PC-3 (cell line): ENCODE measurements at regions not wholly inside any gene's neighbourhood (a gene's known extent, or its start where the extent isn't known, plus 50 kb on each side); places are given as distances from the start of the nearest gene placed in this dataset.

ENCODE experiments used
- ATAC-seq: fragments of 200-7000 bp; cut with Tn5 transposase; 2 replicates; pipeline ENCODE4 v1.9.1; 2020; ENCODE audit warnings: mild to moderate bottlenecking, moderate library complexity
- BruUV-seq: library from RNA; stranded (reverse); fragments of 400-500 nt; replicated peaks from 2 replicates; lab custom pipeline; 2021; lab: Mats Ljungman, UMichigan
- CTCF ChIA-PET: fragments of 300-600 bp; sonication (Branson Sonifier 250); formaldehyde crosslinking; loops from one replicate; lab custom pipeline; 2022; ENCODE audit warnings: antibody characterized with exemption; lab: Charles Lee
- POLR2A ChIA-PET: fragments of 300-600 bp; sonication (Branson Sonifier 250); formaldehyde crosslinking; loops from one replicate; lab custom pipeline; 2022; ENCODE audit warnings: antibody characterized with exemption; ENCODE audit not compliant: unreplicated experiment; lab: Charles Lee
- DNase-seq: peaks from one replicate; pipeline ENCODE4 v3.0.0-alpha.2; 2015
- H2AFZ ChIP-seq: fragments of 300-600 bp; sonication (generic); 2 replicates; pipeline ENCODE4 v1.6.0; 2016; ENCODE audit warnings: antibody characterized with exemption, low read length
- H3F3A ChIP-seq: fragments of 300-600 bp; sonication (generic); one replicate; pipeline ENCODE4 v1.6.0; 2017; ENCODE audit warnings: antibody characterized with exemption, low read length, control low read depth, mild to moderate bottlenecking; ENCODE audit not compliant: unreplicated experiment
- H3K27ac ChIP-seq: fragments of 300-600 bp; sonication (generic); 2 replicates; pipeline ENCODE4 v1.5.1; 2016; ENCODE audit warnings: mild to moderate bottlenecking, low read length
- H3K27me3 ChIP-seq: fragments of 300-600 bp; sonication (generic); 2 replicates; pipeline ENCODE4 v1.6.1; 2016; ENCODE audit warnings: low read length, mixed read lengths
- H3K36me3 ChIP-seq: fragments of 300-600 bp; sonication (generic); 2 replicates; pipeline ENCODE4 v1.6.1; 2016; ENCODE audit warnings: low read depth, mixed run types, low read length, mixed read lengths
- H3K4me1 ChIP-seq: fragments of 300-600 bp; sonication (generic); 2 replicates; pipeline ENCODE4 v1.5.1; 2016; ENCODE audit warnings: low read length; ENCODE audit not compliant: insufficient read depth
- H3K4me2 ChIP-seq: fragments of 300-600 bp; sonication (generic); 2 replicates; pipeline ENCODE4 v1.6.0; 2016; ENCODE audit warnings: low read length
- H3K4me3 ChIP-seq: fragments of 300-600 bp; sonication (generic); 2 replicates; pipeline ENCODE4 v1.5.1; 2016; ENCODE audit warnings: mild to moderate bottlenecking, low read length, mixed read lengths
- H3K79me2 ChIP-seq: fragments of 300-600 bp; sonication (generic); 2 replicates; pipeline ENCODE4 v1.6.1; 2017; ENCODE audit warnings: low read length, mixed read lengths
- H3K9ac ChIP-seq: fragments of 300-600 bp; sonication (generic); 2 replicates; pipeline ENCODE4 v1.6.0; 2016; ENCODE audit warnings: mild to moderate bottlenecking, low read length
- H3K9me2 ChIP-seq: fragments of 300-600 bp; sonication (generic); replicated peaks from 2 replicates; pipeline ENCODE4 v1.6.1; 2016; ENCODE audit warnings: mixed run types, low read length, mixed read lengths
- H3K9me3 ChIP-seq: fragments of 300-600 bp; sonication (generic); 2 replicates; pipeline ENCODE4 v1.6.1; 2016; ENCODE audit warnings: low read length, mixed read lengths
- H4K20me1 ChIP-seq: fragments of 300-600 bp; sonication (generic); 2 replicates; pipeline ENCODE4 v1.6.1; 2016; ENCODE audit warnings: low read length, mixed read lengths
- EZH2 ChIP-seq: fragments of 300-600 bp; sonication (generic); IDR thresholded peaks from one replicate; pipeline ENCODE4 v1.6.1; 2017; ENCODE audit warnings: antibody characterized with exemption, mild to moderate bottlenecking, low read length; ENCODE audit not compliant: unreplicated experiment
- EZH2phosphoT487 ChIP-seq: fragments of 300-600 bp; sonication (generic); IDR thresholded peaks from 2 replicates; pipeline ENCODE4 v1.6.1; 2018; ENCODE audit warnings: mild to moderate bottlenecking, antibody characterized with exemption, low read length, borderline replicate concordance
- intact Hi-C: fragments of 100-400 bp; cut with micrococcal nuclease; formaldehyde crosslinking; loops from 2 replicates; pipeline ENCODE4 v1.9.0; 2023
- TF ChIP-seq, protein P1 (sequence below): fragments of 300-600 bp; sonication (generic); conservative IDR thresholded peaks from 2 replicates; pipeline ENCODE4 v1.5.1; 2017; ENCODE audit warnings: antibody characterized with exemption, low read depth, mild to moderate bottlenecking, low read length

DNA sequence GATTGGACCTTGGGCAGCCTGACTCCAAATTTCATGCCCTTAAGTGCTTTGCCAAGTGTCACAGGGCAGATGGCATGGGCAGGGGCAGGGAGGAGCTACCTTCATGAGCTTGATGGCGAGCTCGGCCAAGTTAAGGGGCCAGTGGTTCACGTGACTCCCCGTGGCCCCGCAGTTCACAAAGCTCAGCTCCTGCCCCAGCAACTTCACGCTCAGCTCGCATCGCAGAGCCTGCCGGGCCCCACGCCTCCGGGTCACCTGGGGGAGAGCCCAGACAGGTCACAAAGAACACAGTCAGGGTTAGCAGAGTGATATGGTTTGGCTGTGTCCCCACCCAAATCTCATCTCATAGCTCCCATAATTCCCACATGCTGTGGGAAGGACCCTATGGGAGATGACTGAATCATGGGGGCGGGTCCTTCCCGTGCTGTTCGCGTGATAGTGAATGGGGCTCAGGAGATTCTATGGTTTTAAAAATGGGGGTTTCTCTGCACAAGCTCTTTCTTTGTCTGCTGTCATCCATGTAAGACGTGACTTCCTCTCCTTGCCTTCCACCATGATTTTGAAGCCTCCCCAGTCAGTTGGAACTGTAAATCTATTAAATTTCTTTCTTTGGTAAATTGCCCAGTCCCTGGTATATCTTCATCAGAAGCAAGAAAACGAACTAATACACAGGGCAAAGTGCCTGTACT lies 108.1 kb downstream of the LITAF start:
- TF ChIP-seq EZH2 (no peak), EZH2phosphoT487 (no peak)
- TF ChIP-seq, protein P1, sequence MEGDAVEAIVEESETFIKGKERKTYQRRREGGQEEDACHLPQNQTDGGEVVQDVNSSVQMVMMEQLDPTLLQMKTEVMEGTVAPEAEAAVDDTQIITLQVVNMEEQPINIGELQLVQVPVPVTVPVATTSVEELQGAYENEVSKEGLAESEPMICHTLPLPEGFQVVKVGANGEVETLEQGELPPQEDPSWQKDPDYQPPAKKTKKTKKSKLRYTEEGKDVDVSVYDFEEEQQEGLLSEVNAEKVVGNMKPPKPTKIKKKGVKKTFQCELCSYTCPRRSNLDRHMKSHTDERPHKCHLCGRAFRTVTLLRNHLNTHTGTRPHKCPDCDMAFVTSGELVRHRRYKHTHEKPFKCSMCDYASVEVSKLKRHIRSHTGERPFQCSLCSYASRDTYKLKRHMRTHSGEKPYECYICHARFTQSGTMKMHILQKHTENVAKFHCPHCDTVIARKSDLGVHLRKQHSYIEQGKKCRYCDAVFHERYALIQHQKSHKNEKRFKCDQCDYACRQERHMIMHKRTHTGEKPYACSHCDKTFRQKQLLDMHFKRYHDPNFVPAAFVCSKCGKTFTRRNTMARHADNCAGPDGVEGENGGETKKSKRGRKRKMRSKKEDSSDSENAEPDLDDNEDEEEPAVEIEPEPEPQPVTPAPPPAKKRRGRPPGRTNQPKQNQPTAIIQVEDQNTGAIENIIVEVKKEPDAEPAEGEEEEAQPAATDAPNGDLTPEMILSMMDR, result no peak
- BruUV-seq, result no TSS peak
- Histone ChIP-seq H3K27ac (no peak overlapping the region), H2AFZ (no peak overlapping the region), H4K20me1 (no peaks in the 10 kb centered on the region), H3K9me3 (no peaks in the 10 kb centered on the region), H3K27me3 (no peaks in the 10 kb centered on the region), H3K36me3 (no peaks in the 10 kb centered on the region), H3F3A (no peaks in the 10 kb centered on the region), H3K79me2 (no peaks in the 10 kb centered on the region), H3K9ac (no peak overlapping the region), H3K4me3 (no peak overlapping the region), H3K4me2 (no peak overlapping the region), H3K9me2 (no peaks in the 10 kb centered on the region), H3K4me1 (no peaks in the 10 kb centered on the region)
- ChIA-PET POLR2A (no interaction called here), CTCF (no interaction called here)
- DNase-seq, result no peak
- ATAC-seq, result no peak
- intact Hi-C loops, result no loop called here

DNA sequence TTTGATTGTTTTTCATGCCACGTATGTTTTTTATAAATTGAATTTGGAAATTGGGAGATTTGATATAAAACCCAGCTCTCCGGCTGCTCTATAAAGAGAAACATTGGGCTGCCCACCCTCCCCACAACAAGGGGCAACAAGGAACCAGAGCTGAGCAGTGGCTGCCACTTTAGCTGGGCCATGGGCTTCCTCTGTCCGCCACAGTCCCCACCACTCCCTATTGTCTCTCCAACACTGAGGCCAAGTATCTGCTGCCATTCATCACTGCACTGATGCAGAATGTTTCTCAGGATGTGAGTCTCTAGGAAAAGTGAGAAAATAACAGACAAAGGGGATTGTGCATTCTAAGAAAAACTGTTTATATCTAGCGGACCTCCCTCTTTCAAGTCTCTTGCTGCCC lies 106.8 kb downstream of the LITAF start:
- no peaks in the 10 kb centered on the region for H3K79me2 ChIP-seq
- H3F3A ChIP-seq, result no peaks in the 10 kb centered on the region
- H3K27ac ChIP-seq, result no peak overlapping the region
- intact Hi-C loops, result no loop called here
- H3K4me2 ChIP-seq, result no peak overlapping the region
- H3K4me3 ChIP-seq, result no peak overlapping the region
- CTCF ChIA-PET, result no interaction called here
- H3K9me2 ChIP-seq, result no peaks in the 10 kb centered on the region
- no peaks in the 10 kb centered on the region for H3K27me3 ChIP-seq
- H3K36me3 ChIP-seq, result no peaks in the 10 kb centered on the region
- no peaks in the 10 kb centered on the region for H3K9me3 ChIP-seq
- no peaks in the 10 kb centered on the region for H4K20me1 ChIP-seq
- TF ChIP-seq EZH2phosphoT487 (no peak), EZH2 (no peak)
- TF ChIP-seq, protein P1, result no peak
- no peak overlapping the region for H2AFZ ChIP-seq
- no TSS peak for BruUV-seq
- H3K4me1 ChIP-seq, result no peaks in the 10 kb centered on the region
- DNase-seq (no peak), ATAC-seq (no peak)
- H3K9ac ChIP-seq, result no peak overlapping the region
- POLR2A ChIA-PET, result no interaction called here

DNA sequence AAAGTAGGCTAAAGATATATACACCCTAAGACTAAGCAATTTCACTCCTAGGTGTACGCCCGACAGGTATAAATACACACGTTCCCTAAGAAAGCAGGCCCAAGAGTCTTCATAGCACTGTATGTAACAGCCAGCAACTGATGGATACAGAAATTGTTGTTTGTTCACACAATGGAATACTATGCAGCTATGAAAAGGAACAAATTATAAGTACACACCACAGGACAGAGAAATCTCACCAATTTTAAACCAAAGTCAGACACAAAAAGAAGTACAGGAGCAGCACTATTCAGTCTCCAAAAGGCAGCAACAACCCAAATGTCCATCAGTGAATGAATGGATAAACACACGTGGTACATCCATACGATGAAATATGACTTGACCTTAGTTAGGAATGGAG lies 106.1 kb downstream of the LITAF start:
- intact Hi-C loops, result no loop called here
- H3K27me3 ChIP-seq, result no peaks in the 10 kb centered on the region
- no peak for DNase-seq

More for the DNA sequence above, 106.1 kb downstream of the LITAF start:
- Histone ChIP-seq H3K9me3 (no peaks in the 10 kb centered on the region), H3K79me2 (no peaks in the 10 kb centered on the region), H3K36me3 (no peaks in the 10 kb centered on the region), H4K20me1 (no peaks in the 10 kb centered on the region), H3F3A (no peaks in the 10 kb centered on the region), H3K27ac (no peak overlapping the region), H3K4me1 (no peaks in the 10 kb centered on the region), H2AFZ (no peak overlapping the region), H3K4me3 (no peak overlapping the region), H3K9me2 (no peaks in the 10 kb centered on the region), H3K4me2 (no peak overlapping the region), H3K9ac (no peak overlapping the region)
- ChIA-PET POLR2A (no interaction called here), CTCF (no interaction called here)
- no peak for ATAC-seq
- TF ChIP-seq, protein P1, result no peak
- TF ChIP-seq EZH2 (no peak), EZH2phosphoT487 (no peak)
- BruUV-seq, result no TSS peak
